GM21360 (cell line): ENCODE measurements at regions not wholly inside any gene's neighbourhood (a gene's known extent, or its start where the extent isn't known, plus 50 kb on each side); places are given as distances from the start of the nearest gene placed in this dataset.
"Not testable (repeated sequence)": the region's sequence is repeated elsewhere in the genome, so short reads cannot be mapped to it uniquely, and the experiment has no call there.

Source experiments
- ATAC-seq: cut with Tn5 transposase; IDR thresholded peaks from one replicate; pipeline ENCODE4 v1.9.1; 2021; ENCODE audit warnings: mild to moderate bottlenecking, moderate library complexity; ENCODE audit not compliant: unreplicated experiment

GRCh38 chr12:94916663-94917062 lies 86.8 kb downstream of the NDUFA12 start:
- no peak for ATAC-seq

- ATAC-seq = no peak
Observed at GRCh38 chr12:94909663-94910062, 93.8 kb downstream of the NDUFA12 start.

GRCh38 chr12:94905749-94906148 lies 97.7 kb downstream of the NDUFA12 start:
- ATAC-seq = not testable (repeated sequence)

- ATAC-seq = no peak
Observed at GRCh38 chr12:94900496-94900895, 103.0 kb downstream of the NDUFA12 start.

- ATAC-seq = no peak
Observed at GRCh38 chr12:94898388-94898787, 105.1 kb downstream of the NDUFA12 start.

GRCh38 chr12:94892544-94893267 lies 110.8 kb downstream of the NDUFA12 start:
- no peak for ATAC-seq

- ATAC-seq = no peak
Observed at GRCh38 chr12:94889445-94890210, 113.9 kb downstream of the NDUFA12 start.

- no peak for ATAC-seq
Observed at GRCh38 chr12:94879542-94879941, 124.0 kb downstream of the NDUFA12 start.

- ATAC-seq = peak; percentile 40
Observed at GRCh38 chr12:94875525-94875924, 128.0 kb downstream of the NDUFA12 start.

- no peak for ATAC-seq
Observed at GRCh38 chr12:94874518-94875302, 128.8 kb downstream of the NDUFA12 start.

GRCh38 chr12:94873734-94874517 lies 129.6 kb downstream of the NDUFA12 start:
- ATAC-seq = peak; percentile 10

GRCh38 chr12:94872971-94873733 lies 130.3 kb downstream of the NDUFA12 start:
- ATAC-seq = peak; percentile 72

- ATAC-seq = no peak
Observed at GRCh38 chr12:94872671-94872970, 130.9 kb downstream of the NDUFA12 start.

- ATAC-seq = no peak
Observed at GRCh38 chr12:94872007-94872653, 131.4 kb downstream of the NDUFA12 start.

- no peak for ATAC-seq
Observed at GRCh38 chr12:94870511-94870910, 133.0 kb downstream of the NDUFA12 start.

GRCh38 chr12:94868161-94868560 lies 135.3 kb downstream of the NDUFA12 start:
- no peak for ATAC-seq

- no peak for ATAC-seq
Observed at GRCh38 chr12:94867066-94867855, 136.2 kb downstream of the NDUFA12 start.

- ATAC-seq = no peak
Observed at GRCh38 chr12:94864987-94865386, 138.5 kb downstream of the NDUFA12 start.
